HG03066 (cell line): ENCODE measurements at regions not wholly inside any gene's neighbourhood (a gene's known extent, or its start where the extent isn't known, plus 50 kb on each side); places are given as distances from the start of the nearest gene placed in this dataset.

Source experiments
- ATAC-seq: cut with Tn5 transposase; IDR thresholded peaks from one replicate; pipeline ENCODE4 v1.9.1; 2021; ENCODE audit warnings: low read depth; ENCODE audit not compliant: unreplicated experiment

DNA sequence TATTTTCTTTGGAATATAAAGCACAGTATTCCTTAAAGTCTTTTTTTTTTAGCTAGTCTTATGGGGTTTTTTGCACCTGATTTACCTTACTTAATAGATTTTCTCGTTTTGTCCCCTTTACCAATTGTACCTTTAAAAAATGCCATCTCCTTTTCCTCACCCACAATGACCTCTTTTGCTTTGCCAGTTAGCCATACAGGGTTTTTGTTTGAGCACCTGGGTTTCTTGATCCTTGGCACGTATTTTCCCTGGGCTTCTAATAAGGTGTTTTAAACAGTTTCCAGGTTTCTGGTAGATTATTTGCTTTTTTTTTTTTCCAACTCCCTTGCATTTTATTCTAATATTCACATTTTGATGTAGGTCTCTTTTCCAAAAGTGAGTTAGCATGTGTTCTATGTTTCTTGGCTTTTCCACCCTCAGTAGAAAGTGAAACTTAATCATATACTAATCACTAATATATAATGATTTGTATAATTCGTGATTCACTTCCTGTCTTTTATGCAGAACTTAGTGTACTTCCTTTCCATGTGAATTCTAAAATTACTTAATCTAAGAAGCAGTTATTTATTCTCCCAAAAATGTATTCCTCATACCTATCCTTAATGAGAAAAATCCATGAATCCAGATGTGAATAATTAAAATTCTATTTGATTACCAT is 673.9 kb upstream of the RGMB start:
- no peak for ATAC-seq

DNA sequence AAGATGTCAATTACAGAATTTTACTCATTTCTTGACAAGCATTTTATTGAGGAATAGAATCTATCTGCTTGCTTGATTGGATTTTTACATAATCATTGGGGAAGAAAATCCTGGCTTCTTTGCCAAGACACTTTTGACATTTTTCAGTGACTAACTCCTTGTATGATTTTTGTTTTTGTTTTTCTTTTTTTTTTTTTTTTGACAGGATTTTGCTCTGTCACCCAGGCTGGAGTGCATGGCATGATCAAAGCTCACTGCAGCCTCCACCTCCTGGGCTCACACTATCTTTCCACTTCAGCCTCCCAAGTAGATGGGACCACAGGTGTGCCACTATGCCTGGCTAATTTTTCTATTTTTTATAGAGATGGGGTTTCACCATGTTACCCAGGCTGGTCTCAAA is 672.3 kb upstream of the RGMB start:
- ATAC-seq, result no peak

DNA sequence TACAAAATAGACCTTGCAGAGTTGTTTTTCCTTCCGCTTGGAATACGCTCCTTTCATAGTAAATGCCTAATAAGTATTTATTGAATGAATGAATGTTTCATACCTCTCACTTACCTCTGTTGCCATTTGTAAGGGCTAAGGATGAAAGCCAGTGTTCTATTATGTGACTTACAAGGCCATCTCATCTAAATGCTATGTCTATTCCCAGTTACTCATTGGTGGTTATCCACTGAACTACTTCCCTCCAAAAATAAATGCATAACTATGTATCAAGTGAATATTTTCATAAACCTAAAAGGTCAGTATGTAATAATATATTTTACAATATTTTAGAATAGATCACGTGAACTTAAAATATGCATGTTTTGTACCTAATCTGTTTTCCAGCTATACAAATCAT is 670.5 kb upstream of the RGMB start:
- ATAC-seq, result no peak

DNA sequence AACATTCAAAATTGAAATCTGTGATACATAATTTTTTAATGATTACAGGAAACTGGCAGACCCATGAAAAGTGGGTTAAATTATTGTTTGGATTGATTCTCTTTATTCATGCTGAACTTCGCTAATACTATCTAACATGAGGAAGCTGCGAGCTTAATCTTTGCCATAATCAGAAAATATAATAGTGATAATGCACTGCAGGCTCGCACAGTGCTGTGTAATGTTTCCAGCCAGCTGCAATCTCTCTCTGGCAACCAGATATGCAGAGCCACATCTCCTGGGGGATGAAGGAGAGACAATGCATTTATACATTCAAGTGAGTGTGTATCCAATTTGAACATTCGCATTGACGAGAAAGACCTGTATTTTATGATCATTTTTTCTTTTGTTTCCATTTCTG is 669.7 kb upstream of the RGMB start:
- ATAC-seq, result no peak

DNA sequence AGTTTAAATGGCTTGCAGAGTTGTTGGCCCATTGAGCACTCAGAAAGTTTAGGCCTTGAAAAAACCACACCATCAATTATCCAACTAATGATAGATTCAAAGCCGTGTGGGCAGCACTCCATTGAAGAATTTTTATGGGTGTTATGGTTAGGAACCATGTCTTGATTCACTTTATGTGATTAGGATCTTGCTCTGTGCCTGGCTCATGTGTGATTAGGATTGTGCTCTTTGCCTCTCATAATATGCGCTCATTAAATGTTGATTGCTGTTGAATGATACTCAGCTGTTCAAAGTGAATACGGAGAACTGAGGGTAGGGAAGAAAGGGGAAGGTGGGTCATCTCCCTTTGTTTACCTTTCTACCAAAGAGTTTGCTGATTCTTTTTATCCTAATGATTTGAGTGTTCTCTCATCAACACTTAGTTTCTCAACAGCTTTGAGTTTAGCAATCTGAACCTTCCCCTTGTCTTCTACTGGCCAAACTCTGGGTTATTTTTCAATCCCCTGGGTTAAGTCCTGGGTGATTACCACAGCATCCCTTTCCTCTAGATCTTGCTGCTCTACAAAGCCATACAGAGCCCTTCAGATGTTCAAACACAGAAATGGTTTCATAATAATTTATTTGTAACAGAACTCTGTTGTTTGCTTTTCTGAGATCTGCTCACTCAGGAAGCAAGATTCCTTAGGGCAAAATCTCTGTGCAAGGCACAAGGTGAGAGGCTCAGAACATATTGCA is 668.8 kb upstream of the RGMB start:
- ATAC-seq, result no peak

DNA sequence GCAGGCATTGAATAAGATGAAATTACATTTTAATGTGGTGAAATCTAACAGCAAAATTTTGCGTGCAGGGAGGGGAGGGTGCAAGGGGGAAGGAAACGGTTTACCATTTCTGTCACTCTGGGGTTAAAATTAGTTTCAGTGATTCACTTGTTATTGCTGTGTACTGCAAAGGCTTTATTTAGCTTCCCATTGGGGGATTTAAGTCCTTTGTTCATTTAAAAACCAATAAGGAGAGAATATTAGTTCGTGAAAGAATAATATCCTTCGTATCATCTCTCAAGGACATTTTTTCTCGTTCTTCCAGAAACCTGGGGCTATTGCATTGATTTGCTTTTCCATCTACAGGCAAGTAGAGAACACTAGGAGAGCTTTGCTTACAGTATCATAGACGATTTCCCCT is 667.8 kb upstream of the RGMB start:
- no peak for ATAC-seq

DNA sequence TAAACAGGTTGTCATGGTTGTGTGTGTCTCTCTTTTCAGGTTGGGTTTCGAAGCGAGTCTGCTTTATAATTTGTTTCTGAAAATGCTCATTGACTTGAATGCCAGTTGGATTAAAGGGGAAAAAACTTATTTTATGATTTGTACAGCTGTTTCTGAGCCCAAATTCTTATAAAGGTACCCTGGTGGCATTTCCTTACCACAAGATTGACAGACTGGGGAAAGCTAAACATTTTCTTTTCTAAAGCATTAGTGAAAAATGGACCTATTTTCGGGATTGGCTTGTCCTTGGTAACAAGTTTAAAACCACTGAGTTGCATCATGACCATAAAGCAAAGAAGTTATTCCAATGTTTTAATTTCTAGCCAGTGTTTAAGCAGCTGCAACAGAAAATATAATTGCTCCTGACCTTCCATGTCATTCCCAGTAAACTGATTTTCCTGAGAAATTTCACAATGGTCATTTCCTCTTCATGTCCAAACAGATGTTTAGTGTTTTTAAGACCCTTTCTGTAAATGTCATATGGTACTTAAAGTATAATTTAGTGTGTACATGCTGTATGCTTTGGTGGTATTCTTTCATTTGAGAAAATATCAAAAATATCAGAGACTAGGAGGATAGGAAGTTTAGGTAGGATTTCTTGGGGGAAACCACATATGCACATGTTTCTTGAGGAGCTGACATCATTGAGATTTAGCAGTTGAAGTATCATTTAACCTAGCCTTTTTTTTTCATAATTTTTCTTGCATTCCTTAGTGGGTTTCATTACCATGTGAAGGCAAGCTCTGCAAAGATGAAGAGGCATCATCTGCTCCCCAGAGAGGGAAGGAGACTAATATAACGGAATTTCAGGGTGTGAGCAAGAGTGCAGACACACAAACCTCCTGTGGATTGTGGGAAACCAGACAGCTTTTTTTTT is 667.1 kb upstream of the RGMB start:
- ATAC-seq, result no peak

DNA sequence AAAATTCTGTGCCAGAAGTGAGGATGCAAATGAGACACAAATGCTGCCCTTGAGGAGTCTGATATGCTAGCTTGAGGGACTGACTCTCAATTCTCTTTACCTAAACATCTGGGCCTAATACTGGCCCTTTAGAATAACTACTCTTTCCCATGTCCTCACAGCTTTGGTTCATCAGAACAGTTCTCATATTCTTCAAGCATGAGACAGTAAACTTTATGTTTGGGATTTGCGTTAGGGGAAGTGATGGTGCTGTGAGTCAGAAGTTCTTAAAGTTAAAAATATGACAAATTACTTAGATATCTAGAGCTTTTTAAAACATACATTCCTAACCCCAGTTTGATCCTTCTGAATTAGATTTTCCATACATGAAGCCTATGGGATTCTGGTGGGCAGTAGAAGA is 665.0 kb upstream of the RGMB start:
- ATAC-seq, result no peak

DNA sequence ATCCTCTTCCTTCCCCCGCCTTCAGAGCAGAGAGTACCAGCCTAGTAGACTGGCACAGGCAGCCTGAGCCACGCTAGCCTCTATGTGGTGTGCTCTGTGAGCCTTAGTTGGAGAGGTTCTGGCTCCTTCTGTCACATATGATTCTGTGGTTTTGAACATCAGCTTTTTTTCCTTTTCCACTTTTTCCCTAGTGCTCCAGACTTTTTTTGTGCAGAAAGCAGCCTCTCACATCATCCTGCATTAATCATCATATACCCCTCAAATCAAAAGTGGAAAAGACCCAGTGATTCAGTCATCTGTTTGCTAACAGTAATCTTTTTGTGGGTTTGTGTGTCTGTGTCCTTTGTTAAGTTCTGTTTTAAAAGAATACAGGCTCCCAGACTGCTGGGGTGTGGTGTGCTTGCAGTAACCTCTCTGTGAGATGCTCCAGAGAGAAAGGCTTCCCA is 663.9 kb upstream of the RGMB start:
- no peak for ATAC-seq

DNA sequence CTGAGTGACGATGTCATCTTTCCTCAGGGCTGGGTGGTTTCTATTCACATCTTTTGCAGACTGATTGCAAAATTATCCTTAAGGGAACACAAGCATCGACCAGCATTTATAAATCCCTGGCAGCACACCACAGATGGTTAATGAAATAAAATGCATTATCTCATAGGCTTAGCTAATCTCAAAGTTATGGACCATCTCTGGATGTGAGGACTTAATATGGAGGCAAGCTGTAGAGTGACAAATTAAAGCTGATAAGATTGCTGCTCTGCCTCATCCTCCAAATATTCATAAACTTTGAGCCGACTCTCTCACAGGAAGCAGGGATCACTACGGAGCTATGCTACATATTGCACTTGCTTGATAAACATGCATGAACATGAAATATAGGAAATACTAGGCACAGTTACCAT is 663.2 kb upstream of the RGMB start:
- ATAC-seq, result no peak

DNA sequence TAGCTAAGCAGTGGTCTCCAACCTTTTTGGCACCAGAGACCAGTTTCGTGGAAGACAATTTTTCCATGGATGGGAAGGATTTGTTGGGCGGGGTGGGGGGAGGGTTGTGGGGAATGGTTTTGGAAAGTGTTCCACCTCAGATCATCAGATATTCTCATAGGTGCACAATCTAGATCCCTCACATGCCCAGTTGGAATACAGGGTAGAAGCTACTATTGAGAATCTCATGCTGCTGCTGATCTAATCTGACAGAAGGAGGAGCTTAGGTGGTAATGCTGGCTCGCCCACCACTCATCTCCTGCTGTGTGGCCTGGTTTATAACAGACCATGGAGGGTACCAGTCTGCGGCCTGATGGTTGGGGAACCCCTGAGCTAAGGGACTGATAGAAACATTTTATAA is 662.7 kb upstream of the RGMB start:
- ATAC-seq, result no peak

DNA sequence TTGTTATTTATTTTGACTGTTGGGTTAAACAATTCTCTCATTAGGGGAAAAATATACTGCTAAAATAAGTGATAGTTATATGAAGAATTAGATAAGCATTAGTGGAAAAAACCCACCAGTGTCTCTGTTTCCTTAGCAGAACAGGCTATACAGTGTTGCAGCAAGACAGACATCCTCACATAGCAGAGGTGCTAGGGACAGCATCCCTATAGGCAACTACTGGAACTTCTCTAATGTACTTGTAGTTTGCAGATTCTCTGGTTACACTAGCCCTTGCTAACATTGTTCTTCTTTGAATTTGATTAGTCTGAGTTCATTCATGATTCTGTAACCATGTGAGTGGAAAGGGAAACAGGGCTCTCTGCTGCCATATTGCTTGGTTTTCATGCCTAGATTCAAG is 661.8 kb upstream of the RGMB start:
- no peak for ATAC-seq

DNA sequence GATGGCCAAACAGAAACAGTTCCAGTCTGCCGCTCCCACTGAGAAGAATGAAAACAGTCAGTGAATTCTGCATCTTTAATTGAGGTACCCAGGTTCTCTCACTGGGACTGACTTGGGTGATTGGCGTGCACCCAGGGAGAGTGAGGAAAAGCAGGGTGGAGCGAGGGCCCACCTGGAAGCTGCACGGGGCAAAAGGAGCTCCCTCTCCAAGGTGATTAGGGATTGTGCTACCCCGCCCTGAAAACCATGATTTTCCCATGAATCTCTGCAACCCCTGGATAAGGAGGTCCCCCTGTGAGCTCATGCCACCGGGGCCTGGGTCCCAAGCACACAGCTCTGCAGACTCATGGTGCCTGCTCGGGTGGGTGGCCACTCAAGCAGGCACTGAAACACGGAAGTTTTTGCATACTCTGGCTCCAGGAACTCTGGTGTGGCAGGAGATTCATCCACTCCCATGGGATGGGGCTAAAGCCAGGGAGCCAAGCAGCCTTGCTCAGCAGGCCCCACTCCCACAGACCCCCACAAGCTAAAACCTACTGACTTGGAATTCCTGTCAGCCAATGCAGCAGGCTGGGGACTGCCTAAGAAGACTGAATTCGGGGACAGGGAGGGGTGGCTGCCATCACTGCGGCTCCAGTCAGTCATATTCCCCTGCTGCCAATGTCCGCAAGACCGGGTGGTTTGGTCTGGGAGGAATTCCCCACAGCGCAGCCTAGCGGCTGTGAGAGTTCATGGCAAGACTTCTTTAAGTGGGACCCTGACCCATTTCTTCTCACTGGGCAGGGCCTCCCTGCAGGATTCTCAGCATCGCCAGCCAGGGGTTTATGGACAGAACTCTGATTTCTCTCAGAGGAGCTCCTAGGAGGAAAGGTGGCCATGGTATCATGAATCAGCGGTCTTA is 652.2 kb upstream of the RGMB start:
- no peak for ATAC-seq

DNA sequence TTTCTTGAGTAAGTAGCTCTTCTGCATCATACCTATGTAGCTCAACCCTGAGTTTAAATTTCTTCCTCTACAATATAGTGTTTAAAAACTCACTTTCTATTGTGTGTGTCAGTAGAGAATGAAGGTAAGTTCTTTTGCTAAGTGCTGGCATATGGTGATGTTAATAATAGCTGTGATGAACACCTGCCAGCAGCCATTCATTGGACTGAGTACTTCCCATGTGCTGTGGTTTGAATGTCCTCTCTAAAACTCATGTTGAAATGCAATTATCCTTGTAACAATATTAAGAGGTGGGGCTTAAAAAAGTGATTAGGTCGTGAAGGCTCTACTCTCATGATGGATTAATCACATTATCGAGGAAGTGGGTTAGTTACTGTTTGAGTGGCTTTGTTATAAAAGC is 645.2 kb upstream of the RGMB start:
- ATAC-seq, result no peak

DNA sequence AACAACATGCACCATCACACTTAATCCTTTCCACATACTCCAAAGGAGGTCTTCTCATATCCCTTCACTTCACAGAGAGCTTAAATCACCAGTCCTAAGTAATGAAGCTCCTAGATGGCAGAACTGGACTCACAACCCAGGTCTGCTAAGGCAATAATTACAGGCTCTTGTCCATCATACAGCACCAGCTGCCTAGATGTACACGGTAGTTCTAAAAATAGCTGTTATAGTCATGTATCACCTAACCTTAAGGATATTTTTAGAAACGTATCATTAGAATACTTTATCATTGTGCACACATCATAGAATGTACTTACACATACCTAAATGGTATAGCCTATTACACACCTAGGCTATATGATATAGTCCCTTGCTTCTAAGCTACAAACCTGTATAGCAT is 644.6 kb upstream of the RGMB start:
- ATAC-seq, result no peak

DNA sequence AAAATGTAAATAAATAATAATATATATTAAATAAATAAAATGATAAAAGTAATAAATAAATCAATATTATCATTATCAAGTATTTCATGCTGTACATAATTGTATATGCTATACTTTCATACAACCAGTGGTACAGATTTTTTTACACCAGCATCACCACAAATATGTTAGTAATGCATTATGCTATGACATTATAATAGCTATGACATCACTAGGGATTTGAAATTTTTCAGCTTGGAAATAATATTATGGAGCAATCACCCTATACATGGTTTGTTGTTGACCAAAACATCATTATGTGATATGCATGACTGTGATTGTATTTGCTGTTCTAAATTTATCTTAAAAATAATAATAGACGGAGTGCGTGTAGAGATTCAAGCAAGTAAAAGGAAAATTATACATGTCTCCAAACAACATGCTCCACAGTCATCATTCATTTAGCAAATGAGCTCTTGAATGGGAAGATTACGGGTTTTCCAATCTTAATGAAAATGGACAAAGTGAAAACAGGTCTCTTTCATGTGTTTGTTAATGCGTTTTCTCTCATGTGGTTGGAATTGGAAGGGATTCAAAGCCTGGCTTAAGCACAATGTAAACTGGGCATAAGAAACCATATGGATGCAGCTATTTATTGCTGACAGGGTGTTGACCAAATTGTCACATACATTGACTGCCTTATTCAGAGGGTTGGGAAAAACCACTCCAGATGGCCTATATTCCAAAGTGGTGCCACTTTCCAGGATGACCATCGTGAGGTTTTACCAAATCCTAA is 643.0 kb upstream of the RGMB start:
- no peak for ATAC-seq

DNA sequence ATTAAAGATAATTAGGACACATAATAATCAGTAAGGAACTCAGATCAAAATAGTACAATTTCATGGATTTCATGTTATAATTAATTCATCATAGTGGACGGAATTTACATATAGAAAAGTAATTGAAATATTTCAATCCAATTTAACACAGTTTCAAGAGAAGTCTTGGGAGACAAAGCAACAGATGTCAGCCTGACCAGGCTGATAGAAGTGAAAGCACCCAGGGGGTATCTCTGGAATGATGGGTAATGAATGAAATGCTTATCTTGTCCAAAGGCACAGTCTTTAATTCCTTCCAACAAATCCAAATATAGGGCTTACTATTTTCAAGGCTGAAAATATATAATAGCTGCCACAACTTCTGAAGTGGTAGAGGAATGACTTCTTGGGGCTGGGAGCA is 629.3 kb upstream of the RGMB start:
- no peak for ATAC-seq

DNA sequence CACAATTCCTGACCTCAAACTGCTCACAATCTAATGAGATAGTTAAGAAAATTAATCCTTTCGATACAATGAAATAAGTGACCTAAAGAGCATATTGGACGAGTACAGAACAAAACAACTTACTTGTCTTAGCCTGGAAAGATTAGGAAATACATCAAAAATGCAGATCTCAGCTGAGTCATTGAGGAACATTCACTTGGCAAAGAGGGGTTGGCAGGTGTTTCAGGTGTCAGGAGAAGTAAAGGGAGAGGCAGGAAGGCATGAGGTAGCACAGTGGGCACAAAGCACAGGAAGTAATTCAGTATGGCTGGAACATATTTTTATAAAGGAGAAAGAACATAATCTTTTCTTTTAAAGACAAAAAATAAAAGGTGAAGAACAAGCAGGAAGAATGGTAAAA is 628.8 kb upstream of the RGMB start:
- ATAC-seq, result no peak

DNA sequence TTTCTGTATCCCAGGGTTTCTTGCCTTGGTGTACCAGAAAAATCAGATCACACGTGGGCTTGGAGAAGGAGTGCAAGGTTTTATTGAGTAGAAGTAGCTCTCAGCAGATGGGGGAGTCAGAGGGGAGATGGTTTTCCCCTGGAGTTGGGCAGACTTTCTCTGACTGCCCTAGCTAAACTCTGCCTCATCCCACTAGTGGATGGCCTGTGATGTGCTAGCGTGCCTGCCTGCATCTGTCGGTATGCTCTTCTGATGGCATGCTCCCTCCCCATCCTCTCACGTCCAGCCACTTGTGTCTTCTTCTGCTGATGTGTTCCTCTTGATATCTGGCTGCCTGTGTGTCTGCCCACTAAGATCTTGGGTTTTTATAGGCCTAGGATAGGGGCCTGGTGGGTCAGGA is 616.1 kb upstream of the RGMB start:
- no peak for ATAC-seq

DNA sequence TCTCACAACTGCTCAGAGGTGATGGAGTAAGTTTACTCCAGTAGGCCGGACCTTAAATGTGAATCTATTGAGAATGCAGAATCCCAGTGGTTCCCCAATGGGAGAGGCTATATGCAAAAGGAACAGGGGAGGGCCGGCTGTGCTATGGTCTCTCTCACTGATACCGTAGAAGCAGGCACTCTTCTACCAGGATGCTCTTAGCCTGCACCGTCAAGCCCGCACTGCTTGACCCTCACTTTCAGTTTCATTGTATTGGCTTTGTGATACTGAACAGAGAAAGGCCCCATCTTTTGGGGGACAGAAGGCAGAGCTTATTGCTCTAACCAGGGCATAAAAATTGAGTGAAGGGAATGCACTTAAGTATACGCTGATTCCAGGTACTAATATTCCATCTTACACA is 615.0 kb upstream of the RGMB start:
- ATAC-seq, result no peak
